HAP-1 (cell line): ENCODE measurements at regions not wholly inside any gene's neighbourhood (a gene's known extent, or its start where the extent isn't known, plus 50 kb on each side); places are given as distances from the start of the nearest gene placed in this dataset.
"Not testable (repeated sequence)": the region's sequence is repeated elsewhere in the genome, so short reads cannot be mapped to it uniquely, and the experiment has no call there.

ENCODE experiments used
- DNase-seq, 2 experiments: peaks; one replicate each; pipeline ENCODE4 v3.0.0-alpha.2; 2016 to 2020; ENCODE audit warnings: low spot score in 2 of 2
- H3K27me3 ChIP-seq: fragments of 250-450 bp; sonication (Bioruptor Pico); 2 replicates; pipeline ENCODE4 v1.5.1; 2020; ENCODE audit warnings: low read depth, mild to moderate bottlenecking, moderate library complexity
- H3K36me3 ChIP-seq: fragments of 250-450 bp; sonication (Bioruptor Pico); replicated peaks from 2 replicates; pipeline ENCODE4 v1.5.1; 2020; ENCODE audit warnings: mild to moderate bottlenecking
- H3K4me1 ChIP-seq: fragments of 250-450 bp; sonication (Bioruptor Pico); 2 replicates; pipeline ENCODE4 v1.5.1; 2020; ENCODE audit warnings: mild to moderate bottlenecking
- H3K4me3 ChIP-seq: fragments of 250-450 bp; sonication (Bioruptor Pico); 2 replicates; pipeline ENCODE4 v1.5.1; 2020; ENCODE audit warnings: mild to moderate bottlenecking, moderate library complexity
- H3K9me3 ChIP-seq: fragments of 250-450 bp; sonication (Bioruptor Pico); 2 replicates; pipeline ENCODE4 v1.5.1; 2020; ENCODE audit warnings: mild to moderate bottlenecking, moderate library complexity
- in situ Hi-C: fragments of 300-500 bp; cut with MboI; formaldehyde crosslinking; loops from 3 replicates; pipeline ENCODE4 v1.14.3; 2020; ENCODE audit warnings: low sequenced_read_pairs, inconsistent platforms, mixed read lengths

DNA sequence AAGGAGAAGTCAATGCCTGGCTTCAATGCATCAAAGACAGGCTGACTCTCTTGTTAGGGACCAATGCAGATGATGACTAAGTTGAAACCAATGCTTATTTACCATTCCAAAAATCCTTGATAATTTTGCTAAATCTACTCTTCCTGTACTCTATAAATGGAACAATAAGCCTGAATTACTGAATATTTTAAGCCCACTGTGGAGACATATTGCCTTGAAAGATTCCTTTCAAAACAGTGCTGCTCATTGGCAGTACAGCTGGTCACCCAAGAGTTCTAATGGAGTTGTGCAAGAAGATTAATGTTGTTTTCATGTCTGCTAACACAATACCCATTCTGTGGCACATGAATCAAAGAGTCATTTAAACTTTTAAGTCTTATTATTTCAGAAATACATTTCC lies 181.0 kb upstream of the CBLB start:
- no peak for DNase-seq
- in situ Hi-C loops: no loop called here
- Histone ChIP-seq H3K36me3 (no peaks in the 10 kb centered on the region), H3K4me3 (no peak overlapping the region), H3K27me3 (no peaks in the 10 kb centered on the region), H3K4me1 (no peaks in the 10 kb centered on the region), H3K9me3 (no peaks in the 10 kb centered on the region)

DNA sequence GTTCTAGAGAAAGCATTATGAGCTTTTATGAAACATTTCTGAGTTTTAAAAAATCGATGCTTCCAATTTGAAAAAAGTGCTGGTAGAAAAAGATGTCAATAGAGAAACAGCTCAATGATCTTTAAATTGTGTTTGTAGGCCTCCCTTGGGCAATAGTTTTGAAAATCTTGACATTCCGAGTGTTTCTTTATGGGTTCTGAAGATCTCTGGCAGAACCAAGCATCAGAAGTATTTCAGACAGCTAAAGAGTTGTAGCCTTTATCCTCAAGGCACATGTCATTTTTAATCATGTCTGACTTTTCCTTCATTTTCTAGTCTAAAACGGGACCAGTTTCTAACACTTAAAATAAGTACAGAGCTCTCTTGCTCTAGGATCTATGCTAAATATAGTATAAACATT lies 188.1 kb upstream of the CBLB start:
- Histone ChIP-seq H3K4me3 (no peak overlapping the region), H3K9me3 (no peaks in the 10 kb centered on the region), H3K36me3 (no peaks in the 10 kb centered on the region), H3K27me3 (no peaks in the 10 kb centered on the region), H3K4me1 (no peaks in the 10 kb centered on the region)
- in situ Hi-C loops: no loop called here
- no peak for DNase-seq

DNA sequence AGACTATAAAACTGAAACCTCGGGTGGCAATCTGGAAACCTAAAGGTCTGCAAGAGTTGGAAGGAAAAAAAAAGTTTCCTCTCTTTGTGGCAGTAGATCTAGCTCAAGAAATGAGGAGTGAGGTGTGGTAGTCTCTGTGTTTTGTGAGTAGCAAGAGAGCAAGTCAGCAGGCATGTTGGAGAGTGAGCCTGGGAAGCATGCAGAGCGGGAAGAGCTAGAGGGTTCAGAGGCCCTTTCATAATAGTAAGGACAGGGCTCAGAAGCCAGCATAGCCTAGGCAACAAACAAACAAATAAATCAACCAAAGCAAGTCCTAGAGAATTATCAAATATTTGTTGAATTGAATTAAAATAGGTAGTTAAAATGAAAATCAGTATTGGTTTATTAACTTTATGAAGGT lies 189.7 kb upstream of the CBLB start:
- H3K4me1 ChIP-seq: no peaks in the 10 kb centered on the region
- no peaks in the 10 kb centered on the region for H3K36me3 ChIP-seq
- H3K4me3 ChIP-seq: no peak overlapping the region
- H3K9me3 ChIP-seq: no peaks in the 10 kb centered on the region
- DNase-seq: no peak
- in situ Hi-C loops: no loop called here
- no peaks in the 10 kb centered on the region for H3K27me3 ChIP-seq

DNA sequence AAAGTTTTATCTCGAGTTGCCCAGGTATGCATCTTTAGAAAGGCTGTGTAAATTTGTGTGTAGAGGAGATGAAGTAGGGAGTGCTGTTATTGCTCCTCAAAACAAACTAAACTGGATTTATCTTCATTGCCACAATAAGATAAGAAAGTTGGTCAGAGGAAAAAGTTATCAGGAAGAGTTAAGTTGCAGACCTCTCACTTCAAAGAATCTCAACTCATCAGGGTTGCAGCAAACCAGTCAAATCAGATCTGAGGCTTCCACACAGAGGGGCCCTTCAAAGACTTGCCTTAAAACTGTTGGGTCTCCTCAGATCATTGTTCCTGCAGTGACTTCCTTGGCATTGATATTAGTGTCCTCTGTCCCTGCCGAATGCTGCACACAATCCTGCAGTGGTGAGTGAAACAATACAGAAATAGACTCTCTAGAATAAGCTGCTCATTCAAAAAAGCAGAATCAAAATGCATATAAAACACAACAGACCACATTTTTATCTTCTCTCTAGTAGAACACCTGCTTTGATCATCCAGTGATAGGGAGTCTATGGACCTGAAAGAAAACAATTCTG lies 191.2 kb upstream of the CBLB start:
- H3K36me3 ChIP-seq: no peaks in the 10 kb centered on the region
- in situ Hi-C loops: no loop called here
- no peaks in the 10 kb centered on the region for H3K4me1 ChIP-seq
- H3K4me3 ChIP-seq: no peak overlapping the region
- H3K27me3 ChIP-seq: no peaks in the 10 kb centered on the region
- no peaks in the 10 kb centered on the region for H3K9me3 ChIP-seq
- DNase-seq: no peak

DNA sequence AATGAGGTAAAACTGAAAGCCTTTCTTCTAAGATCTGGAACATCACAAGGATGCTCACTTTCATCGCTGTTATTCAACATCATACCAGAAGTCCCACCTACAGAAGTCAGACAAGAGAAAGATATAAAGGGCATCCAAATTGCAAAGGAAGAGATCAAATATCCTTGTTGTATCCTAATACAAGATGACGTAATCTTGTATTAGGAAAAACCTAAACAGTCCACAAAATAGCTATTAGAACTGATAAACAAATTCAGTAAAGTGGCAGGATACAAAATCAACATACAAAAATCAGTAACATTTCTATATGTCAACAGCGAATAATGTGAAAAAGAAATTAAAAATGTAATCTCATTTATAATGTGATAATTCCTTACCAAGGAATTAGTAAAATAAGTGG lies 195.1 kb upstream of the CBLB start:
- DNase-seq: no peak
- Histone ChIP-seq H3K36me3 (no peaks in the 10 kb centered on the region), H3K4me3 (no peak overlapping the region), H3K4me1 (no peaks in the 10 kb centered on the region), H3K27me3 (no peaks in the 10 kb centered on the region), H3K9me3 (no peaks in the 10 kb centered on the region)
- in situ Hi-C loops: no loop called here

DNA sequence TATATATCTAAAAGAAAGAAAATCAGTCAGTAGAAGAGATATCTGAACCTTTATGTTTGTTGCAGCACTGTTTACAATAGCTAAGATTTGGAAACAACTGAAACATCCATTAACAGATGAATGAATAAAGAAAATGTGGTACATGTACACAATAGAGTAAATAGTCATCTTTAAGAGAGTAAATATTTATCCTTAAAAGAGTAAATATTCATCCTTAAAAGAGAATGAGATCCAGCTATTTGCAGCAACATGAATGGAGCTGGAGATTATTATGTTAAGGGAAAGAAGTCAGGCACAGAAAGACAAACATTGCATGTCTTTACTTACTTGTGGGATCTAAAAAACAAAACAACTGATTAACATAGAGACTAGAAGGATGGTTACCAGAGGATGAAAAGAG lies 197.0 kb upstream of the CBLB start:
- Histone ChIP-seq H3K9me3 (no peaks in the 10 kb centered on the region), H3K4me3 (no peak overlapping the region), H3K27me3 (no peaks in the 10 kb centered on the region), H3K4me1 (no peaks in the 10 kb centered on the region), H3K36me3 (no peaks in the 10 kb centered on the region)
- DNase-seq: no peak
- in situ Hi-C loops: no loop called here

DNA sequence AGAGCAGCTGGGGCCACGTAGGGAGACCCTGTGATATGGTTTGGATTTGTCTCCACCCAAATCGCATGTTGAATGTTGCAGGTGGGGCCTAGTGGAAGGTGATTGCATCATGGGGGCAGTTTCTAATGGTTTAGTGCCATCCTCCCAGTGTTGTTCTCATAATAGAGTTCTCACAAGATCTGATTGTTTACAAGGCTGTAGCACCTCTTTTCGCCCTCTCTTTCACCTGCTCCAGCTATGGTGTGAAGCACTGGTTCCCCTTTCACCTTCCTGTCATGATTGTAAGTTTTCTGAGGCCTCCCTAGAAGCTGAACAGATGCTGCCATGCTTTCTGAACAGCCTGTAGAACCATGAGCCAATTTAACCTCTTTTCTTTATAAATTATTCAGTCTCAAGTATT lies 198.9 kb upstream of the CBLB start:
- no peaks in the 10 kb centered on the region for H3K4me1 ChIP-seq
- in situ Hi-C loops: no loop called here
- DNase-seq: no peak
- H3K27me3 ChIP-seq: no peaks in the 10 kb centered on the region
- H3K4me3 ChIP-seq: no peak overlapping the region
- H3K36me3 ChIP-seq: no peaks in the 10 kb centered on the region
- H3K9me3 ChIP-seq: no peaks in the 10 kb centered on the region

DNA sequence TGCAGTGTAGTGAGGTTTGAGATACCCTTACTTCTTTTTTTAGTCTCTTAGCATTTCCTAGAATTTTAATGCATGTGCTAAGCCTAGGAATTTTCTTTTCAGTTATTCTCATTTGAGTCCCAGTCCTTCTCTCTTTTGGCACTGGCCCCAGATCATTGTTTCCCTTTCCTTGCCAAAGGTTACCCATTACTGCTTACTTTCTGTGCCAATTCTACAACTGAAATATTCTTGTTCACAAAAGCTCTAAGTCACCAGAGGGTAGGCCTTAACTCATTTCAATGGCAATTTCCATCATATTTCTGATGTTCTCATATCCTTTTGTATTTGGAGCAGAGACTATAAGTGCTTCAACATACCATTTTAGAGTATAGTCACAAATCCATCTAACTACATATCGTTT lies 199.6 kb upstream of the CBLB start:
- in situ Hi-C loops: no loop called here
- no peak for DNase-seq
- no peaks in the 10 kb centered on the region for H3K9me3 ChIP-seq
- no peaks in the 10 kb centered on the region for H3K4me1 ChIP-seq
- no peaks in the 10 kb centered on the region for H3K36me3 ChIP-seq
- H3K4me3 ChIP-seq: no peak overlapping the region
- no peaks in the 10 kb centered on the region for H3K27me3 ChIP-seq

DNA sequence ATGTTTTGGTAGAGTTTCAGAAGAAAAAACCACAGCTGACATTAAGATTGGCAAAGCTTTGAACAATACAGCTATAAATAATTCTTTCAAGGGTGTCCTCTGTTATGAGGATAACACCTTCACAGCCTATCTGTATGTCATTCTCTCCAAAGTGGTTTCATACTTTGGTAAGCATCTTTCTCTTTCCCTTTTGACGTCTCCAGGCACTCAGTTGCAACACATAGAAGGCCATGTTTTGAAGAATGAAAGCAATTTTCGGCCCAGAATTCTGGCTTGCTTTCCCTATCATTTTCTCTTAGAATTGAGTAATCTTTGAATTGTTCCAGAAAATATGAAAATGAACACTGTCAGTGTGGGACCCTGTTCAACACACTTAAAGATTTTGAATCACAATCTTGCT lies 200.0 kb upstream of the CBLB start:
- no peaks in the 10 kb centered on the region for H3K4me1 ChIP-seq
- H3K27me3 ChIP-seq: no peaks in the 10 kb centered on the region
- H3K4me3 ChIP-seq: no peak overlapping the region
- no peaks in the 10 kb centered on the region for H3K9me3 ChIP-seq
- no peaks in the 10 kb centered on the region for H3K36me3 ChIP-seq
- in situ Hi-C loops: no loop called here
- no peak for DNase-seq

DNA sequence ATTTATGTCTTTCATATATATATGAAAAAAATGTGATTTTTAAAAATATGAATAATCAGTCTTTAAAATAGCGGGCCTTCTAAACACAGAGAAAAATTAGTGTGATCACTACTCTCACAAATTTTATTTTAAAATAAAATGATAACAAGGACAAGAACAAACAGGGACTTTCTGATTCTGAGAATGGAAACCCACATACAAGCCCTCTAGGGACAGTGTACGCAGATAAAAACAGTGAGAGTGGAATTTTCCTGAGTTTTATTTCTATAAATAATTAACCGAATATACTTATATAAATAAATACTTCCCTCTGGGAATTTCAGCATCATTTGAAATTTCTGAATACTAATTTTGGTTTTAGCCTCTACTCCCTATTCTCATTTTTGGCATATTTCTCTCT lies 201.4 kb upstream of the CBLB start:
- H3K36me3 ChIP-seq: no peaks in the 10 kb centered on the region
- no peak overlapping the region for H3K4me3 ChIP-seq
- no peaks in the 10 kb centered on the region for H3K27me3 ChIP-seq
- in situ Hi-C loops: no loop called here
- no peak for DNase-seq
- no peaks in the 10 kb centered on the region for H3K9me3 ChIP-seq
- no peaks in the 10 kb centered on the region for H3K4me1 ChIP-seq

DNA sequence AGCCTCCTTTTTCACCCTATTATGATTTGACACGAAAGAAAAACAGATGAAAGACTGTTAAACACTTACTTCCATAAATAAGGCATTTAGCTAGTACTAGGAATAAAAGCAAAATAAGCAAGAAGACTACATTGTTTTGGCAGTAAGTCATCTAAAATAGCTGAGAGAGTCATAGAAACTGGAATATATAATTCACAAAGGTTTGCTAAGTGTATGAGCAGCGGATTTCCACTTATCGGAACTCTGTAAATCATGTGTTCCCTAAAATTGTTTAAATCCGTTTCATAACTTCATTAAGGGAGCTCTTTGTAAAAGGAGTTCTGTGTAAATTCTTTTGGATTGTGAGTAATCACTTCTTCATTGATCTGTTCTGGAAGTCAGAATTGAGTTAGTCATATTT lies 202.5 kb upstream of the CBLB start:
- Histone ChIP-seq H3K36me3 (no peaks in the 10 kb centered on the region), H3K4me1 (no peaks in the 10 kb centered on the region), H3K27me3 (no peaks in the 10 kb centered on the region), H3K9me3 (no peaks in the 10 kb centered on the region), H3K4me3 (no peak overlapping the region)
- no peak for DNase-seq
- in situ Hi-C loops: no loop called here

DNA sequence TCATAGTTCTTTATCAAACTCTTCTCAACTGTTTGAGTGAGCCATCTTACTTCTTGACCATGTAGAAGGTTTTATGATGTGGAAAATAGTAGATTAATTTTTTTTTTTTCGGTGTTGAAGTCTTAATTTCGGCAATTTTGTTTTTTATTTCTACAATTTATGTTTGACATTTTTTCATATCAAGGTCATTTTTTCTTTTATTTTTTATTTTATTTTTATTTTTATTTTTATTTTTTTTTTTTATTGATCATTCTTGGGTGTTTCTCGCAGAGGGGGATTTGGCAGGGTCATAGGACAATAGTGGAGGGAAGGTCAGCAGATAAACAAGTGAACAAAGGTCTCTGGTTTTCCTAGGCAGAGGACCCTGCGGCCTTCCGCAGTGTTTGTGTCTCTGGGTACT lies 203.8 kb upstream of the CBLB start:
- H3K27me3 ChIP-seq, H3K4me1 ChIP-seq, H3K36me3 ChIP-seq, DNase-seq, H3K4me3 ChIP-seq, H3K9me3 ChIP-seq, in situ Hi-C loops: not testable (repeated sequence)

DNA sequence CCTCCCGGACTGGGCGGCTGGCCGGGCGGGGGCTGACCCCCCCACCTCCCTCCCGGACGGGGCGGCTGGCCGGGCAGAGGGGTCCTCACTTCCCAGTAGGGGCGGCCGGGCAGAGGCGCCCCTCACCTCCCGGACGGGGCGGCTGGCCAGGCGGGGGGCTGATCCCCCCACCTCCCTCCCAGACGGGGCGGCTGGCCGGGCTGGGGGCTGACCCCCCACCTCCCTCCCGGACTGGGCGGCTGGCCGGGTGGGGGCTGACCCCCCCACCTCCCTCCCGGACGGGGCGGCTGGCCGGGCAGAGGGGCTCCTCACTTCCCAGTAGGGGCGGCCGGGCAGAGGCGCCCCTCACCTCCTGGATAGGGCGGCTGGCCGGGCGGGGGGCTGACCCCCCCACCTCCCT lies 205.0 kb upstream of the CBLB start:
- in situ Hi-C loops, H3K4me3 ChIP-seq, H3K36me3 ChIP-seq: not testable (repeated sequence)

DNA sequence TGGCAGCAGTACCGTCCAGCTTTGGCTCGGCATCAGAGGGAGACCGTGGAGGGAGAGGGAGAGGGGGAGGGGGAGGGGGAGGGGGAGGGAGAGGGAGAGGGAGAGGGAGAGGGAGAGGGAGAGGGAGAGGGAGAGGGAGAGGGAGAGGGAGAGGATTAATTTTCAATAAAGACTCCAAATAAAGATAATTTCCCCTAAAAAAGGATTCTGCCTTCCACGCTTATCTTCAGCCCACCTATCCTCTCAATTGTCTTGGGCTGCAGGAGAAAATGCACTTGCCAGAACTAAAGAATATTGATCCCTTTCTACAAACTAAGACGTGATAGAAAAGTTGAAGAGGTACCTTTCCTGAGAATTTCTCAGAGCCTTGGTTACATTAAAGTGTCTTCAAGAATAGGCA lies 206.9 kb upstream of the CBLB start:
- DNase-seq, H3K4me1 ChIP-seq, H3K4me3 ChIP-seq, H3K36me3 ChIP-seq, H3K27me3 ChIP-seq, H3K9me3 ChIP-seq, in situ Hi-C loops: not testable (repeated sequence)

More for the DNA sequence above, 205.0 kb upstream of the CBLB start:
- H3K4me1 ChIP-seq, DNase-seq, H3K27me3 ChIP-seq, H3K9me3 ChIP-seq: not testable (repeated sequence)

DNA sequence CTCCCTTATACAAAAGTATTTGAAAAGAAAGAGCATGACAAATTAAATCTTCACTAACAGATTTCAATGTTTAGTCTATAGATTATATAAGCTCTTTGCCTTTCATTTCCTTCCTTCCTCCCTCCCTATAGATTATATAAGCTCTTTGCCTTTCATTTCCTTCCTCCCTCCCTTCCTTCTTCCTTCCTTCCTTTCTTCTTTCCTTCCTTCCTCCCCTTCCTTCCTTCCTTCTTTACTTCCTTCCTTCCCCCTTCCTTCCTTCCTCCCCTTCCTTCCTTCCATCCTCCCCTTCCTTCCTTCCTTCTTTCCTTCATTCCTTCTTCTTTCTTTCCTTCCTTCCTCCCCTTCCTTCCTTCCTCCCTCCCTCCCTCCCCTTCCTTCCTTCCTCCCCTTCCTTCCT lies 209.8 kb upstream of the CBLB start:
- DNase-seq: no peak
- in situ Hi-C loops: no loop called here
- Histone ChIP-seq H3K9me3 (no peaks in the 10 kb centered on the region), H3K4me1 (no peaks in the 10 kb centered on the region), H3K27me3 (no peaks in the 10 kb centered on the region), H3K4me3 (no peak overlapping the region), H3K36me3 (no peaks in the 10 kb centered on the region)
